ENCODE measurements at regions not wholly inside any gene's neighbourhood (a gene's known extent, or its start where the extent isn't known, plus 50 kb on each side); places are given as distances from the start of the nearest gene placed in this dataset.

- no peaks in the 10 kb centered on the region for H3K36me3 ChIP-seq (ENCODE audit: control insufficient read depth in 2 of 2, insufficient read depth in 2 of 2, low read length in 2 of 2)
- no peak overlapping the region for H3K4me3 ChIP-seq (ENCODE audit: low read length in 2 of 2)
- no peaks in the 10 kb centered on the region for H3K27me3 ChIP-seq (ENCODE audit: control insufficient read depth in 2 of 2, insufficient read depth in 2 of 2, low read length in 2 of 2)
- H3K27ac ChIP-seq (ENCODE audit: low read depth in 2 of 2, low read length in 2 of 2) = no peak overlapping the region
- no peak overlapping the region for H3K9ac ChIP-seq (ENCODE audit: low read depth in 1 of 2, low read length in 2 of 2)
- H3K9me3 ChIP-seq (ENCODE audit: control insufficient read depth in 2 of 2, low read length in 2 of 2) = no peaks in the 10 kb centered on the region
- H3K4me1 ChIP-seq (ENCODE audit: control insufficient read depth in 2 of 2, insufficient read depth in 2 of 2, low read length in 2 of 2) = no peaks in the 10 kb centered on the region
Measured at GRCh38 chr7:35485436-35485835, 209.5 kb downstream of the HERPUD2 start.

GRCh38 chr7:35483568-35483967, 211.4 kb downstream of the HERPUD2 start:
- no peaks in the 10 kb centered on the region for H3K9me3 ChIP-seq (ENCODE audit: control insufficient read depth in 2 of 2, low read length in 2 of 2)
- no peak overlapping the region for H3K9ac ChIP-seq (ENCODE audit: low read depth in 1 of 2, low read length in 2 of 2)
- no peaks in the 10 kb centered on the region for H3K4me1 ChIP-seq (ENCODE audit: control insufficient read depth in 2 of 2, insufficient read depth in 2 of 2, low read length in 2 of 2)
- H3K4me3 ChIP-seq (ENCODE audit: low read length in 2 of 2) = no peak overlapping the region
- no peak overlapping the region for H3K27ac ChIP-seq (ENCODE audit: low read depth in 2 of 2, low read length in 2 of 2)
- no peaks in the 10 kb centered on the region for H3K27me3 ChIP-seq (ENCODE audit: control insufficient read depth in 2 of 2, insufficient read depth in 2 of 2, low read length in 2 of 2)
- H3K36me3 ChIP-seq (ENCODE audit: control insufficient read depth in 2 of 2, insufficient read depth in 2 of 2, low read length in 2 of 2) = no peaks in the 10 kb centered on the region

GRCh38 chr7:35482231-35482630, 212.7 kb downstream of the HERPUD2 start:
- Histone ChIP-seq H3K36me3 (ENCODE audit: control insufficient read depth in 2 of 2, insufficient read depth in 2 of 2, low read length in 2 of 2) (no peaks in the 10 kb centered on the region), H3K4me1 (ENCODE audit: control insufficient read depth in 2 of 2, insufficient read depth in 2 of 2, low read length in 2 of 2) (no peaks in the 10 kb centered on the region), H3K9me3 (ENCODE audit: control insufficient read depth in 2 of 2, low read length in 2 of 2) (no peaks in the 10 kb centered on the region), H3K9ac (ENCODE audit: low read depth in 1 of 2, low read length in 2 of 2) (no peak overlapping the region), H3K27ac (ENCODE audit: low read depth in 2 of 2, low read length in 2 of 2) (no peak overlapping the region), H3K4me3 (ENCODE audit: low read length in 2 of 2) (no peak overlapping the region), H3K27me3 (ENCODE audit: control insufficient read depth in 2 of 2, insufficient read depth in 2 of 2, low read length in 2 of 2) (no peaks in the 10 kb centered on the region)

- no peaks in the 10 kb centered on the region for H3K9me3 ChIP-seq (ENCODE audit: control insufficient read depth in 2 of 2, low read length in 2 of 2)
- no peaks in the 10 kb centered on the region for H3K4me1 ChIP-seq (ENCODE audit: control insufficient read depth in 2 of 2, insufficient read depth in 2 of 2, low read length in 2 of 2)
- H3K4me3 ChIP-seq (ENCODE audit: low read length in 2 of 2) = no peak overlapping the region
- no peak overlapping the region for H3K9ac ChIP-seq (ENCODE audit: low read depth in 1 of 2, low read length in 2 of 2)
- H3K27me3 ChIP-seq (ENCODE audit: control insufficient read depth in 2 of 2, insufficient read depth in 2 of 2, low read length in 2 of 2) = no peaks in the 10 kb centered on the region
- H3K36me3 ChIP-seq (ENCODE audit: control insufficient read depth in 2 of 2, insufficient read depth in 2 of 2, low read length in 2 of 2) = no peaks in the 10 kb centered on the region
- no peak overlapping the region for H3K27ac ChIP-seq (ENCODE audit: low read depth in 2 of 2, low read length in 2 of 2)
Measured at GRCh38 chr7:35480806-35481205, 214.1 kb downstream of the HERPUD2 start.

GRCh38 chr7:35477609-35478008, 217.3 kb downstream of the HERPUD2 start:
- H3K9me3 ChIP-seq (ENCODE audit: control insufficient read depth in 2 of 2, low read length in 2 of 2) = no peaks in the 10 kb centered on the region
- no peaks in the 10 kb centered on the region for H3K4me1 ChIP-seq (ENCODE audit: control insufficient read depth in 2 of 2, insufficient read depth in 2 of 2, low read length in 2 of 2)
- H3K27me3 ChIP-seq (ENCODE audit: control insufficient read depth in 2 of 2, insufficient read depth in 2 of 2, low read length in 2 of 2) = no peaks in the 10 kb centered on the region
- H3K9ac ChIP-seq (ENCODE audit: low read depth in 1 of 2, low read length in 2 of 2) = no peak overlapping the region
- no peaks in the 10 kb centered on the region for H3K36me3 ChIP-seq (ENCODE audit: control insufficient read depth in 2 of 2, insufficient read depth in 2 of 2, low read length in 2 of 2)
- H3K4me3 ChIP-seq (ENCODE audit: low read length in 2 of 2) = no peak overlapping the region
- H3K27ac ChIP-seq (ENCODE audit: low read depth in 2 of 2, low read length in 2 of 2) = no peak overlapping the region

- no peak overlapping the region for H3K4me3 ChIP-seq (ENCODE audit: low read length in 2 of 2)
- H3K36me3 ChIP-seq (ENCODE audit: control insufficient read depth in 2 of 2, insufficient read depth in 2 of 2, low read length in 2 of 2) = no peaks in the 10 kb centered on the region
- no peaks in the 10 kb centered on the region for H3K9me3 ChIP-seq (ENCODE audit: control insufficient read depth in 2 of 2, low read length in 2 of 2)
Measured at GRCh38 chr7:35474100-35474499, 220.2 kb upstream of the TBX20 start.

GRCh38 chr7:35468606-35469005, 214.7 kb upstream of the TBX20 start:
- no peaks in the 10 kb centered on the region for H3K27me3 ChIP-seq (ENCODE audit: control insufficient read depth in 2 of 2, insufficient read depth in 2 of 2, low read length in 2 of 2)
- no peaks in the 10 kb centered on the region for H3K9me3 ChIP-seq (ENCODE audit: control insufficient read depth in 2 of 2, low read length in 2 of 2)
- H3K4me1 ChIP-seq (ENCODE audit: control insufficient read depth in 2 of 2, insufficient read depth in 2 of 2, low read length in 2 of 2) = no peaks in the 10 kb centered on the region
- H3K27ac ChIP-seq (ENCODE audit: low read depth in 2 of 2, low read length in 2 of 2) = no peak overlapping the region
- H3K36me3 ChIP-seq (ENCODE audit: control insufficient read depth in 2 of 2, insufficient read depth in 2 of 2, low read length in 2 of 2) = no peaks in the 10 kb centered on the region
- H3K9ac ChIP-seq (ENCODE audit: low read depth in 1 of 2, low read length in 2 of 2) = no peak overlapping the region
- H3K4me3 ChIP-seq (ENCODE audit: low read length in 2 of 2) = no peak overlapping the region

More at GRCh38 chr7:35474100-35474499, 220.2 kb upstream of the TBX20 start:
- Histone ChIP-seq H3K4me1 (ENCODE audit: control insufficient read depth in 2 of 2, insufficient read depth in 2 of 2, low read length in 2 of 2) (no peaks in the 10 kb centered on the region), H3K27ac (ENCODE audit: low read depth in 2 of 2, low read length in 2 of 2) (no peak overlapping the region), H3K27me3 (ENCODE audit: control insufficient read depth in 2 of 2, insufficient read depth in 2 of 2, low read length in 2 of 2) (no peaks in the 10 kb centered on the region), H3K9ac (ENCODE audit: low read depth in 1 of 2, low read length in 2 of 2) (no peak overlapping the region)

- Histone ChIP-seq H3K36me3 (ENCODE audit: control insufficient read depth in 2 of 2, insufficient read depth in 2 of 2, low read length in 2 of 2) (no peaks in the 10 kb centered on the region), H3K27ac (ENCODE audit: low read depth in 2 of 2, low read length in 2 of 2) (no peak overlapping the region), H3K9me3 (ENCODE audit: control insufficient read depth in 2 of 2, low read length in 2 of 2) (no peaks in the 10 kb centered on the region), H3K27me3 (ENCODE audit: control insufficient read depth in 2 of 2, insufficient read depth in 2 of 2, low read length in 2 of 2) (no peaks in the 10 kb centered on the region), H3K4me3 (ENCODE audit: low read length in 2 of 2) (no peak overlapping the region), H3K4me1 (ENCODE audit: control insufficient read depth in 2 of 2, insufficient read depth in 2 of 2, low read length in 2 of 2) (no peaks in the 10 kb centered on the region), H3K9ac (ENCODE audit: low read depth in 1 of 2, low read length in 2 of 2) (no peak overlapping the region)
Measured at GRCh38 chr7:35467456-35467978, 213.6 kb upstream of the TBX20 start.

GRCh38 chr7:35465791-35466336, 212.0 kb upstream of the TBX20 start:
- Histone ChIP-seq H3K27me3 (ENCODE audit: control insufficient read depth in 2 of 2, insufficient read depth in 2 of 2, low read length in 2 of 2) (no peaks in the 10 kb centered on the region), H3K36me3 (ENCODE audit: control insufficient read depth in 2 of 2, insufficient read depth in 2 of 2, low read length in 2 of 2) (no peaks in the 10 kb centered on the region), H3K4me1 (ENCODE audit: control insufficient read depth in 2 of 2, insufficient read depth in 2 of 2, low read length in 2 of 2) (no peaks in the 10 kb centered on the region), H3K27ac (ENCODE audit: low read depth in 2 of 2, low read length in 2 of 2) (no peak overlapping the region), H3K9ac (ENCODE audit: low read depth in 1 of 2, low read length in 2 of 2) (no peak overlapping the region), H3K9me3 (ENCODE audit: control insufficient read depth in 2 of 2, low read length in 2 of 2) (no peaks in the 10 kb centered on the region), H3K4me3 (ENCODE audit: low read length in 2 of 2) (no peak overlapping the region)

GRCh38 chr7:35463751-35464150, 209.9 kb upstream of the TBX20 start:
- Histone ChIP-seq H3K4me1 (ENCODE audit: control insufficient read depth in 2 of 2, insufficient read depth in 2 of 2, low read length in 2 of 2) (no peaks in the 10 kb centered on the region), H3K36me3 (ENCODE audit: control insufficient read depth in 2 of 2, insufficient read depth in 2 of 2, low read length in 2 of 2) (no peaks in the 10 kb centered on the region), H3K9ac (ENCODE audit: low read depth in 1 of 2, low read length in 2 of 2) (no peak overlapping the region), H3K27ac (ENCODE audit: low read depth in 2 of 2, low read length in 2 of 2) (no peak overlapping the region), H3K9me3 (ENCODE audit: control insufficient read depth in 2 of 2, low read length in 2 of 2) (no peaks in the 10 kb centered on the region), H3K4me3 (ENCODE audit: low read length in 2 of 2) (no peak overlapping the region), H3K27me3 (ENCODE audit: control insufficient read depth in 2 of 2, insufficient read depth in 2 of 2, low read length in 2 of 2) (no peaks in the 10 kb centered on the region)

Data from mucosa of rectum (tissue), 2 donors.